ENCODE measurements at regions not wholly inside any gene's neighbourhood (a gene's known extent, or its start where the extent isn't known, plus 50 kb on each side); places are given as distances from the start of the nearest gene placed in this dataset.
"Not testable (repeated sequence)": the region's sequence is repeated elsewhere in the genome, so short reads cannot be mapped to it uniquely, and the experiment has no call there.

GRCh38 chr3:20975188-20975651 lies 775.8 kb downstream of the ZNF385D start:
- TF ChIP-seq, protein P1, sequence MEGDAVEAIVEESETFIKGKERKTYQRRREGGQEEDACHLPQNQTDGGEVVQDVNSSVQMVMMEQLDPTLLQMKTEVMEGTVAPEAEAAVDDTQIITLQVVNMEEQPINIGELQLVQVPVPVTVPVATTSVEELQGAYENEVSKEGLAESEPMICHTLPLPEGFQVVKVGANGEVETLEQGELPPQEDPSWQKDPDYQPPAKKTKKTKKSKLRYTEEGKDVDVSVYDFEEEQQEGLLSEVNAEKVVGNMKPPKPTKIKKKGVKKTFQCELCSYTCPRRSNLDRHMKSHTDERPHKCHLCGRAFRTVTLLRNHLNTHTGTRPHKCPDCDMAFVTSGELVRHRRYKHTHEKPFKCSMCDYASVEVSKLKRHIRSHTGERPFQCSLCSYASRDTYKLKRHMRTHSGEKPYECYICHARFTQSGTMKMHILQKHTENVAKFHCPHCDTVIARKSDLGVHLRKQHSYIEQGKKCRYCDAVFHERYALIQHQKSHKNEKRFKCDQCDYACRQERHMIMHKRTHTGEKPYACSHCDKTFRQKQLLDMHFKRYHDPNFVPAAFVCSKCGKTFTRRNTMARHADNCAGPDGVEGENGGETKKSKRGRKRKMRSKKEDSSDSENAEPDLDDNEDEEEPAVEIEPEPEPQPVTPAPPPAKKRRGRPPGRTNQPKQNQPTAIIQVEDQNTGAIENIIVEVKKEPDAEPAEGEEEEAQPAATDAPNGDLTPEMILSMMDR (IDR thresholded peaks at IDR 0.05; ENCODE audit: unreplicated experiment): no peak

GRCh38 chr3:20974396-20974795 lies 776.6 kb downstream of the ZNF385D start:
- no peak overlapping the region for H3K27ac Mint-ChIP-seq (ENCODE audit: low read depth, unreplicated experiment)
- no peaks in the 10 kb centered on the region for H3K36me3 Mint-ChIP-seq (ENCODE audit: insufficient read depth, unreplicated experiment)
- H3K4me1 Mint-ChIP-seq (ENCODE audit: insufficient read depth, unreplicated experiment): peaks cover 5% of the 10 kb centered on the region
- CTCF ChIA-PET: interaction anchor here (0.6 to 0.8 kb wide), 2 partner anchors 235 to 512 kb away, joined by 3 read pairs; no protein-coding TSS in a partner anchor
- intact Hi-C loops (cut with micrococcal nuclease): no loop called here
- BruUV-seq (replicated peaks): no TSS peak
- no peaks in the 10 kb centered on the region for H3K9me3 Mint-ChIP-seq (ENCODE audit: unreplicated experiment)
- no peaks in the 10 kb centered on the region for H3K27me3 Mint-ChIP-seq (ENCODE audit: insufficient read depth, unreplicated experiment)
- TF ChIP-seq, protein P1 (IDR thresholded peaks at IDR 0.05; ENCODE audit: unreplicated experiment): no peak
- POLR2A ChIA-PET: no interaction called here
- no peak overlapping the region for H3K4me3 Mint-ChIP-seq (ENCODE audit: unreplicated experiment)
- no peak for DNase-seq (ENCODE audit: unreplicated experiment)

More at GRCh38 chr3:20975188-20975651, 775.8 kb downstream of the ZNF385D start:
- BruUV-seq (replicated peaks): no TSS peak
- Mint-ChIP-seq H3K27ac (ENCODE audit: low read depth, unreplicated experiment) (no peak overlapping the region), H3K9me3 (ENCODE audit: unreplicated experiment) (no peaks in the 10 kb centered on the region), H3K27me3 (ENCODE audit: insufficient read depth, unreplicated experiment) (no peaks in the 10 kb centered on the region), H3K4me1 (ENCODE audit: insufficient read depth, unreplicated experiment) (peaks cover 5% of the 10 kb centered on the region), H3K4me3 (ENCODE audit: unreplicated experiment) (no peak overlapping the region), H3K36me3 (ENCODE audit: insufficient read depth, unreplicated experiment) (no peaks in the 10 kb centered on the region)
- intact Hi-C loops (cut with micrococcal nuclease): no loop called here
- no peak for DNase-seq (ENCODE audit: unreplicated experiment)
- ChIA-PET CTCF (interaction anchor here (0.8 kb wide), 1 partner anchor 511 kb away, joined by 3 read pairs; no protein-coding TSS in a partner anchor), POLR2A (no interaction called here)

GRCh38 chr3:20970807-20971206 lies 780.2 kb downstream of the ZNF385D start:
- H3K9me3 Mint-ChIP-seq (ENCODE audit: unreplicated experiment); DNase-seq (ENCODE audit: unreplicated experiment); H3K27ac Mint-ChIP-seq (ENCODE audit: low read depth, unreplicated experiment); intact Hi-C loops (cut with micrococcal nuclease); H3K4me1 Mint-ChIP-seq (ENCODE audit: insufficient read depth, unreplicated experiment); POLR2A ChIA-PET; BruUV-seq (replicated peaks); CTCF ChIA-PET; H3K27me3 Mint-ChIP-seq (ENCODE audit: insufficient read depth, unreplicated experiment); H3K4me3 Mint-ChIP-seq (ENCODE audit: unreplicated experiment); H3K36me3 Mint-ChIP-seq (ENCODE audit: insufficient read depth, unreplicated experiment): not testable (repeated sequence)

- POLR2A ChIA-PET; DNase-seq (ENCODE audit: unreplicated experiment); CTCF ChIA-PET; H3K4me3 Mint-ChIP-seq (ENCODE audit: unreplicated experiment); H3K27me3 Mint-ChIP-seq (ENCODE audit: insufficient read depth, unreplicated experiment); H3K27ac Mint-ChIP-seq (ENCODE audit: low read depth, unreplicated experiment); H3K36me3 Mint-ChIP-seq (ENCODE audit: insufficient read depth, unreplicated experiment); H3K4me1 Mint-ChIP-seq (ENCODE audit: insufficient read depth, unreplicated experiment); H3K9me3 Mint-ChIP-seq (ENCODE audit: unreplicated experiment); intact Hi-C loops (cut with micrococcal nuclease); BruUV-seq (replicated peaks): not testable (repeated sequence)
These were observed 781.5 kb upstream of the SGO1 start for GRCh38 chr3:20967485-20967884.

GRCh38 chr3:20958161-20958560 lies 772.2 kb upstream of the SGO1 start:
- BruUV-seq (replicated peaks): no TSS peak
- CTCF ChIA-PET: interaction anchor here (0.6 to 0.7 kb wide), 2 partner anchors 45 to 1007 kb away, joined by 3 to 4 read pairs; no protein-coding TSS in a partner anchor
- DNase-seq (ENCODE audit: unreplicated experiment): no peak

More at GRCh38 chr3:20958161-20958560, 772.2 kb upstream of the SGO1 start:
- TF ChIP-seq, protein P1 (IDR thresholded peaks at IDR 0.05; ENCODE audit: unreplicated experiment): no peak
- no peaks in the 10 kb centered on the region for H3K4me1 Mint-ChIP-seq (ENCODE audit: insufficient read depth, unreplicated experiment)
- H3K4me3 Mint-ChIP-seq (ENCODE audit: unreplicated experiment): no peak overlapping the region
- no peaks in the 10 kb centered on the region for H3K36me3 Mint-ChIP-seq (ENCODE audit: insufficient read depth, unreplicated experiment)
- intact Hi-C loops (cut with micrococcal nuclease): no loop called here
- H3K9me3 Mint-ChIP-seq (ENCODE audit: unreplicated experiment): peaks cover 10% of the 10 kb centered on the region
- no peak overlapping the region for H3K27ac Mint-ChIP-seq (ENCODE audit: low read depth, unreplicated experiment)
- H3K27me3 Mint-ChIP-seq (ENCODE audit: insufficient read depth, unreplicated experiment): no peaks in the 10 kb centered on the region
- POLR2A ChIA-PET: interaction anchor here (1.2 kb wide), 1 partner anchor 25 kb away, joined by 3 read pairs; no protein-coding TSS in a partner anchor
